Naive thymus-derived CD4-positive, alpha-beta T cell (primary cell): ENCODE measurements at regions not wholly inside any gene's neighbourhood (a gene's known extent, or its start where the extent isn't known, plus 50 kb on each side); places are given as distances from the start of the nearest gene placed in this dataset.

Source experiments
- ATAC-seq: fragments of 150-1000 bp; cut with Tn5 transposase; 2 replicates; pipeline ENCODE4 v1.10.0; 2021; ENCODE audit warnings: mild to moderate bottlenecking, moderate library complexity
- CTCF ChIA-PET: fragments of 350-600 bp; sonication (Branson Sonifier 250); formaldehyde crosslinking; loops from one replicate; lab custom pipeline; 2021; ENCODE audit warnings: antibody characterized with exemption; lab: Charles Lee
- POLR2A ChIA-PET: fragments of 350-600 bp; sonication (Branson Sonifier 250); formaldehyde crosslinking; loops from one replicate; lab custom pipeline; 2021; ENCODE audit warnings: antibody characterized with exemption, inconsistent platforms; lab: Charles Lee
- DNase-seq, 9 donors: peaks; one replicate each; pipeline versions ENCODE4 v3.0.0 to v3.0.0-alpha.2; 2020 to 2022; ENCODE audit warnings: mixed read lengths in 1 of 9
- H3K27ac ChIP-seq: one replicate; pipeline ENCODE4 v1.7.0; 2013; ENCODE audit warnings: mild to moderate bottlenecking, low read depth, low read length, moderate library complexity
- H3K27me3 ChIP-seq, 2 donors: one replicate each; pipeline ENCODE4 v1.7.0; 2013; ENCODE audit warnings: low read length in 2 of 2, mild to moderate bottlenecking in 2 of 2, moderate library complexity in 2 of 2; ENCODE audit not compliant: control insufficient read depth in 2 of 2, insufficient read depth in 2 of 2
- H3K36me3 ChIP-seq, 3 experiments: 1 replicate in 2 of 3; 2 replicates in 1 of 3; pipeline ENCODE4 v1.7.0; 2013; ENCODE audit warnings: low read length in 3 of 3, mild to moderate bottlenecking in 3 of 3, moderate library complexity in 1 of 3; ENCODE audit not compliant: insufficient read depth in 3 of 3, control insufficient read depth in 2 of 3
- H3K4me1 ChIP-seq, 2 donors: one replicate each; pipeline ENCODE4 v1.7.0; 2013; ENCODE audit warnings: low read length in 2 of 2, mild to moderate bottlenecking in 2 of 2, moderate library complexity in 1 of 2; ENCODE audit not compliant: control insufficient read depth in 2 of 2, insufficient read depth in 2 of 2
- H3K4me3 ChIP-seq: 2 replicates; pipeline ENCODE4 v1.7.0; 2013; ENCODE audit warnings: mild to moderate bottlenecking, low read length
- H3K9me3 ChIP-seq, 3 experiments: 1 replicate in 2 of 3; 2 replicates in 1 of 3; pipeline ENCODE4 v1.7.0; 2013; ENCODE audit warnings: low read length in 3 of 3; ENCODE audit not compliant: control insufficient read depth in 2 of 3
- H3K27ac Mint-ChIP-seq, 9 donors: one replicate each; pipeline ENCODE4 v1.8.0; 2020 to 2022; ENCODE audit warnings: mixed read lengths in 9 of 9, mild to moderate bottlenecking in 8 of 9, moderate library complexity in 5 of 9, inconsistent platforms in 2 of 9
- H3K27me3 Mint-ChIP-seq, 5 donors: one replicate each; pipeline ENCODE4 v1.8.0; 2021 to 2022; ENCODE audit warnings: mixed read lengths in 5 of 5, mild to moderate bottlenecking in 1 of 5
- H3K36me3 Mint-ChIP-seq, 5 donors: one replicate each; pipeline ENCODE4 v1.8.0; 2020 to 2022; ENCODE audit warnings: mixed read lengths in 5 of 5, mild to moderate bottlenecking in 3 of 5, inconsistent platforms in 1 of 5
- H3K4me1 Mint-ChIP-seq, 7 donors: one replicate each; pipeline ENCODE4 v1.8.0; 2020 to 2022; ENCODE audit warnings: mixed read lengths in 7 of 7, mild to moderate bottlenecking in 3 of 7, inconsistent platforms in 1 of 7
- H3K4me3 Mint-ChIP-seq, 10 donors: one replicate each; pipeline ENCODE4 v1.8.0; 2020 to 2022; ENCODE audit warnings: mild to moderate bottlenecking in 10 of 10, mixed read lengths in 10 of 10, moderate library complexity in 6 of 10, inconsistent platforms in 2 of 10
- H3K9me3 Mint-ChIP-seq, 11 donors: one replicate each; pipeline ENCODE4 v1.8.0; 2020 to 2022; ENCODE audit warnings: mixed read lengths in 11 of 11, mild to moderate bottlenecking in 4 of 11, inconsistent platforms in 1 of 11, moderate library complexity in 1 of 11
- intact Hi-C, 2 donors: fragments of 100-400 bp; cut with micrococcal nuclease; formaldehyde crosslinking; loops; one replicate each; pipeline ENCODE4 v1.15.1; 2023

DNA sequence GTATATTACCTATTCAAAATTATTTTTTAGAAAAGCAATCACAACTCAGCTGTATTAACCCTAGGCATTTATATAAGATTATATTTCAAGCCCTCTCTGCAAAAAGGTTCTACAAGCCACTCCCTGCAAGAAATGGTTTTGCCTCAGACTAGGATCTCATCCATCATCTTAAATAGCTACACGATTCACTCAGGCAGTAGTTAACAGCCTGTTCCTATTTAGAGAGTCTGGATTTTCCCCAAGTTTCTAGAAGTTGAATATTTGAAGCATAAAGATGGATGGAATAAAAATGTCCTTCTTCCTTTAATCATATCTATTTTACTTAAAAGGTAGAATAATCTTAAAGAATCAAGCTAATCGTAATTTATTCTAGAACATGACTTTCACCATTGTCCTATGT is 167.1 kb upstream of the STK17B start:
- CTCF ChIA-PET, result interaction anchor here (0.8 to 4.5 kb wide), 4 partner anchors 261 to 1019 kb away, joined by 3 to 42 read pairs (median 6); partner anchors contain the start of gene DNAH7
- H3K36me3 ChIP-seq, result no peaks in the 10 kb centered on the region
- Mint-ChIP-seq H3K27me3 (peaks cover 0 to 16% (median 0%) of the 10 kb centered on the region in 5 donors), H3K9me3 (no peaks in the 10 kb centered on the region), H3K36me3 (no peaks in the 10 kb centered on the region), H3K27ac (no peak overlapping the region), H3K4me3 (no peak overlapping the region), H3K4me1 (peaks cover 0 to 6% (median 1%) of the 10 kb centered on the region in 7 donors)
- ATAC-seq, result no peak
- POLR2A ChIA-PET, result interaction anchor here (1.7 to 2.1 kb wide), 2 partner anchors 168 to 261 kb away, joined by 8 to 12 read pairs; partner anchors contain the start of gene STK17B
- no peak overlapping the region for H3K27ac ChIP-seq
- H3K4me1 ChIP-seq, result no peaks in the 10 kb centered on the region
- H3K9me3 ChIP-seq, result no peaks in the 10 kb centered on the region
- H3K4me3 ChIP-seq, result no peak overlapping the region
- no peak for DNase-seq
- intact Hi-C loops, result loop anchor here (5.0 to 10.0 kb wide), 2 partner anchors 674 to 1791 kb away; no protein-coding TSS in a partner anchor
- no peaks in the 10 kb centered on the region for H3K27me3 ChIP-seq

DNA sequence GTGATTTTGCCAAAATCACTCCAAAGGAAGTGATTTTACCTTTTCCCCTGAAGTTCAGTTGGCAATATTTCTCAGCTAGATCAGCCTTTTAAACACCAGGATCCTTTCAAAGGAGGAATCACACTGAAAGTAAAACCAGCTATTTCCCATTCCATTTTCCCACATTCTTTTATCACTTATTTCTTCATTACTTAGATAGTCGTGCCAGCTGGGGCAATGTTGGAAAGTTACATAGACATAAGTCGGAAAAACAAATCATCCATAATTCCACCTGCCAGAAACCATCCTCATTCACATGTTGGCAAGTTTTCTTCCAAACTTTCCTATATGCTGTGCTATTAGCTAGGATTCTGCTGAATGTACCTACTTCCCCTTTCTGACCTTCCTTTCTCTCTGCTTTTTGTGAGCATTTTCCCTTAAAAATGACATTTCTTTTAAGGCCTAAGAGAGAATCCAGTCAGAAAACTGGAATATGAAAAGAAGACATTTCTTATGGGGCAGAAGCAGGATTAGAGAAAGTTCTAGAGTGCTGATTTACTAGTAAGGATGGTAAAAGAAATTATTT is 170.0 kb upstream of the STK17B start:
- POLR2A ChIA-PET, result interaction anchor here (0.5 kb wide), 1 partner anchor 128 kb away, joined by 3 read pairs; no protein-coding TSS in a partner anchor
- CTCF ChIA-PET, result no interaction called here
- H3K9me3 ChIP-seq, result no peaks in the 10 kb centered on the region
- Mint-ChIP-seq H3K4me1 (peaks cover 0 to 8% (median 1%) of the 10 kb centered on the region in 7 donors), H3K9me3 (peaks cover 0 to 2% (median 0%) of the 10 kb centered on the region in 11 donors), H3K36me3 (no peaks in the 10 kb centered on the region), H3K27me3 (peaks cover 0 to 14% (median 0%) of the 10 kb centered on the region in 5 donors), H3K27ac (no peak overlapping the region), H3K4me3 (no peak overlapping the region)
- no peak overlapping the region for H3K4me3 ChIP-seq
- no peak for DNase-seq
- H3K27me3 ChIP-seq, result no peaks in the 10 kb centered on the region
- intact Hi-C loops, result no loop called here
- no peak overlapping the region for H3K27ac ChIP-seq
- H3K4me1 ChIP-seq, result no peaks in the 10 kb centered on the region
- no peaks in the 10 kb centered on the region for H3K36me3 ChIP-seq
- ATAC-seq, result no peak

DNA sequence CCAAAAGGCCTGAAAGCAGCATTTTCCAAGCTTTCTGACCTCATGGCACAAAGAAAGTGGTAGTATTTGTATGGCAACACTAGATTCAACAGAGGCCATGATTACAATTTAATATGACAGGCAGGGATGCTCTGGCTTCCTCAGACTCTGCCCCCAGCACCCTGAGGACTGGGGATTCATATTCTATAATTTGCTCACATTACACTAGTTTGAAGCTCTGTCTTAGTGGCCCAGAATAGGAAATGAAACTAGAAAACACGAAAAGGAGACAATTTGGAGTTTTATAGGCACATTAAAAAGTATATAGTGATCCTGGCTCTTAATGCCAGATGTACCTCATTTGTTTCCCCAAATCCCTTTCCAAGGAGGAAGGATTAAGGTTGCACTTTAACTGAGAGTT is 173.0 kb upstream of the STK17B start:
- H3K36me3 Mint-ChIP-seq, result no peaks in the 10 kb centered on the region
- intact Hi-C loops, result no loop called here
- Histone ChIP-seq H3K27me3 (no peaks in the 10 kb centered on the region), H3K27ac (no peak overlapping the region), H3K4me1 (no peaks in the 10 kb centered on the region), H3K4me3 (no peak overlapping the region), H3K9me3 (no peaks in the 10 kb centered on the region), H3K36me3 (no peaks in the 10 kb centered on the region)
- no peak for DNase-seq
- ATAC-seq, result no peak
- peaks cover 0 to 2% (median 0%) of the 10 kb centered on the region in 11 donors for H3K9me3 Mint-ChIP-seq
- CTCF ChIA-PET, result interaction anchor here (0.6 kb wide), 1 partner anchor 295 kb away, joined by 3 read pairs; the partner anchor contains the start of gene CCDC150
- no peak overlapping the region for H3K27ac Mint-ChIP-seq
- no peak overlapping the region for H3K4me3 Mint-ChIP-seq
- peaks cover 0 to 4% (median 0%) of the 10 kb centered on the region in 7 donors for H3K4me1 Mint-ChIP-seq
- peaks cover 0 to 12% (median 0%) of the 10 kb centered on the region in 5 donors for H3K27me3 Mint-ChIP-seq
- POLR2A ChIA-PET, result no interaction called here

DNA sequence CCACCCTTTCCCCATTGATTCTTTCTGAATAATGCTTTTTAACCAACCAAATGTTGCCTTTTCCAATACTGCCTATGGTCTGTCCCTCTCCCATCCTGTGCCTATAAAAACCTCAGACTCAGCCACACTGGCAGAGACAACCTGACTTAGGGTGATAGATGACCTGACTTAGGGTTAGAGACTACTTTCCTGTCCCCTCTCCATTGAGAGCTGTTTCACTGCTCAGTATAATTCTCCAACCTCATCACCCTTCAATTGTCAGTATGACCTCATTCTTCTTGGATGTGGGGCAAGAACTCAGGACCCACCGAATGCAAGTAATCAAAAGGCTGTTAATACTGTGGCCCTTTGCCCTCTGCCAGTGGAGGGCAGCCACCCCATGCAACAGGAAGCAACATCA is 182.3 kb upstream of the STK17B start:
- Mint-ChIP-seq H3K27ac (no peak overlapping the region), H3K4me1 (peaks cover 0 to 6% (median 0%) of the 10 kb centered on the region in 7 donors), H3K36me3 (peaks cover 0 to 8% (median 3%) of the 10 kb centered on the region in 5 donors), H3K27me3 (peaks cover 0 to 19% (median 4%) of the 10 kb centered on the region in 5 donors), H3K9me3 (peaks cover 1 to 20% (median 6%) of the 10 kb centered on the region in 11 donors), H3K4me3 (no peak overlapping the region)
- H3K4me1 ChIP-seq, result no peaks in the 10 kb centered on the region
- intact Hi-C loops, result no loop called here
- no peak for ATAC-seq
- DNase-seq, result no peak
- no peaks in the 10 kb centered on the region for H3K36me3 ChIP-seq
- no peak overlapping the region for H3K4me3 ChIP-seq
- H3K9me3 ChIP-seq, result peaks cover 0 to 10% (median 0%) of the 10 kb centered on the region in 3 experiments
- ChIA-PET POLR2A (no interaction called here), CTCF (no interaction called here)
- H3K27ac ChIP-seq, result no peak overlapping the region
- H3K27me3 ChIP-seq, result no peaks in the 10 kb centered on the region

DNA sequence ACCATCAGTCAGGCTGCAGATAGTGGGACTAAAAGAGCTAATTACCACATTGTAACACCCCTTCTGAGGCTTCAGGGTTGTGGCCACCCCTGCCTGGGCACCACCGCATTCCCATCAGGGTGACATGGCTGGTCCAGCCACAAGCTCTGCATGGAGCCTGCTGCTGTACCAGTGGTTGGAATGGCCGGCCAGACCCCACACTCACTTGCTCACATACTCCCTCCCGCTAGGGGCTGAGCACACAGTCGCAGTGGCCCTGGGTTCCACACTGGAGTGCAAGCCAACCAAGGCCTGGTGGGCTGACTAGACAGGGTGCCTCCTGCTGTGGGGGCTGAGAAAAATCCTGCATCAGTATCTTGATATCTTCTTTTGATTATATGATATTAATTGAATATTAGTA is 182.8 kb upstream of the STK17B start:
- H3K4me3 Mint-ChIP-seq, result no peak overlapping the region
- H3K27me3 Mint-ChIP-seq, result peaks cover 0 to 19% (median 4%) of the 10 kb centered on the region in 5 donors
- peaks cover 0 to 8% (median 3%) of the 10 kb centered on the region in 5 donors for H3K36me3 Mint-ChIP-seq
- H3K9me3 Mint-ChIP-seq, result peaks cover 1 to 20% (median 6%) of the 10 kb centered on the region in 11 donors
- H3K4me1 Mint-ChIP-seq, result peaks cover 0 to 6% (median 0%) of the 10 kb centered on the region in 7 donors
- POLR2A ChIA-PET, result no interaction called here
- H3K36me3 ChIP-seq, result no peaks in the 10 kb centered on the region
- H3K4me3 ChIP-seq, result no peak overlapping the region
- intact Hi-C loops, result no loop called here
- CTCF ChIA-PET, result no interaction called here
- H3K27ac Mint-ChIP-seq, result no peak overlapping the region
- H3K4me1 ChIP-seq, result no peaks in the 10 kb centered on the region
- no peak for DNase-seq
- peaks cover 0 to 10% (median 0%) of the 10 kb centered on the region in 3 experiments for H3K9me3 ChIP-seq
- no peak for ATAC-seq
- H3K27me3 ChIP-seq, result no peaks in the 10 kb centered on the region
- H3K27ac ChIP-seq, result no peak overlapping the region

DNA sequence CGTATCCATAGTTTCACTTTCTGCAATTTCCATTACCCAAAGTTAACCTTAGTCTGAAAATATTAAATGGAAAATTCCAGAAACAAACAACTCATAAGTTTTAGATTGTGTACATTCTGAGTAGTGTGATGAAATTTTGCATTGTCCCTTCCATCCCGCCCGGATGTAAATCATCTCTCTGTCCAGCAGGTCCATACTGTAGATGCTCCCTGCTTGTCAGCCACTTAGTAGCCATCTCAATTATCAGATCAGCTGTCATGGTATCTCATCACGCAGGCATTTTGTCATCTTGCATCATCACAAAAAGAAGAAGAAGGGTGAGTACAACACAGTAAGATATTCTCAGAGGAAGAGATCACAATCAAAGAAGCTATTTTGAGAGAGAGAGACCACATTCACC is 185.0 kb upstream of the STK17B start:
- Mint-ChIP-seq H3K27me3 (peaks cover 0 to 19% (median 4%) of the 10 kb centered on the region in 5 donors), H3K27ac (no peak overlapping the region), H3K4me3 (peak overlapping the region in 2 of 10 donors; percentile 4 to 24), H3K9me3 (peaks cover 1 to 20% (median 6%) of the 10 kb centered on the region in 11 donors), H3K4me1 (peaks cover 0 to 6% (median 0%) of the 10 kb centered on the region in 7 donors), H3K36me3 (peaks cover 0 to 8% (median 3%) of the 10 kb centered on the region in 5 donors)
- ChIA-PET POLR2A (no interaction called here), CTCF (no interaction called here)
- H3K27ac ChIP-seq, result no peak overlapping the region
- no peak overlapping the region for H3K4me3 ChIP-seq
- ATAC-seq (peak; percentile 70), DNase-seq (no peak)
- no peaks in the 10 kb centered on the region for H3K4me1 ChIP-seq
- H3K9me3 ChIP-seq, result peaks cover 0 to 10% (median 0%) of the 10 kb centered on the region in 3 experiments
- no peaks in the 10 kb centered on the region for H3K27me3 ChIP-seq
- no peaks in the 10 kb centered on the region for H3K36me3 ChIP-seq
- intact Hi-C loops, result no loop called here
